ENCODE measurements at regions not wholly inside any gene's neighbourhood (a gene's known extent, or its start where the extent isn't known, plus 50 kb on each side); places are given as distances from the start of the nearest gene placed in this dataset.

- no peak for ATAC-seq
These were observed 284.6 kb upstream of the ZC3H12C start for GRCh38 chr11:109808569-109808968.

GRCh38 chr11:109814824-109815223 is 278.4 kb upstream of the ZC3H12C start:
- no peak for ATAC-seq

- no peak for ATAC-seq
These were observed 277.6 kb upstream of the ZC3H12C start for GRCh38 chr11:109815500-109816150.

GRCh38 chr11:109818290-109818689 is 274.9 kb upstream of the ZC3H12C start:
- no peak for ATAC-seq

GRCh38 chr11:109819410-109819809 is 273.8 kb upstream of the ZC3H12C start:
- ATAC-seq: peak; percentile 35

GRCh38 chr11:109821511-109821910 is 271.7 kb upstream of the ZC3H12C start:
- no peak for ATAC-seq

- ATAC-seq: no peak
These were observed 270.6 kb upstream of the ZC3H12C start for GRCh38 chr11:109822436-109823102.

- no peak for ATAC-seq
These were observed 264.8 kb upstream of the ZC3H12C start for GRCh38 chr11:109828387-109828786.

GRCh38 chr11:109838026-109838425 is 255.2 kb upstream of the ZC3H12C start:
- no peak for ATAC-seq

- no peak for ATAC-seq
These were observed 247.8 kb upstream of the ZC3H12C start for GRCh38 chr11:109845437-109845836.

- ATAC-seq: no peak
These were observed 245.6 kb upstream of the ZC3H12C start for GRCh38 chr11:109847621-109848020.

- no peak for ATAC-seq
These were observed 244.1 kb upstream of the ZC3H12C start for GRCh38 chr11:109849051-109849450.

- no peak for ATAC-seq
These were observed 243.2 kb upstream of the ZC3H12C start for GRCh38 chr11:109849946-109850345.

GRCh38 chr11:109851780-109852390 is 241.3 kb upstream of the ZC3H12C start:
- ATAC-seq: no peak

- peak; percentile 38 for ATAC-seq
These were observed 239.9 kb upstream of the ZC3H12C start for GRCh38 chr11:109853156-109853776.

GRCh38 chr11:109854731-109855130 is 238.5 kb upstream of the ZC3H12C start:
- no peak for ATAC-seq

GRCh38 chr11:109856928-109857327 is 236.3 kb upstream of the ZC3H12C start:
- no peak for ATAC-seq

- no peak for ATAC-seq
These were observed 235.6 kb upstream of the ZC3H12C start for GRCh38 chr11:109857637-109858036.

- no peak for ATAC-seq
These were observed 235.0 kb upstream of the ZC3H12C start for GRCh38 chr11:109858152-109858551.

- no peak for ATAC-seq
These were observed 234.0 kb upstream of the ZC3H12C start for GRCh38 chr11:109859045-109859724.

- ATAC-seq: no peak
These were observed 230.4 kb upstream of the ZC3H12C start for GRCh38 chr11:109862835-109863234.

GRCh38 chr11:109864151-109864661 is 229.0 kb upstream of the ZC3H12C start:
- no peak for ATAC-seq
